Neural cell (in vitro differentiated cells): ENCODE measurements at regions not wholly inside any gene's neighbourhood (a gene's known extent, or its start where the extent isn't known, plus 50 kb on each side); places are given as distances from the start of the nearest gene placed in this dataset.

ENCODE experiments used
- EP300 ChIP-seq: fragments of 450-650 bp; conservative IDR thresholded peaks from 2 replicates; pipeline ENCODE4 v1.6.1; 2014; ENCODE audit warnings: antibody characterized with exemption, mild to moderate bottlenecking, moderate library complexity; ENCODE audit not compliant: poor library complexity, severe bottlenecking
- EZH2 ChIP-seq: fragments of 200-600, 300-800 bp; shearing (Covaris generic), sonication (generic); IDR thresholded peaks from 2 replicates; pipeline ENCODE4 v1.6.1; 2014; ENCODE audit warnings: antibody characterized with exemption, low read length, borderline replicate concordance, mild to moderate bottlenecking; ENCODE audit not compliant: insufficient read depth, poor library complexity, severe bottlenecking
- MXI1 ChIP-seq: fragments of 450-650 bp; conservative IDR thresholded peaks from 2 replicates; pipeline ENCODE4 v1.6.1; 2014; ENCODE audit warnings: antibody characterized with exemption, mild to moderate bottlenecking; ENCODE audit not compliant: poor library complexity, severe bottlenecking
- POLR2AphosphoS5 ChIP-seq: IDR thresholded peaks from 2 replicates; pipeline ENCODE4 v1.6.1; 2012
- RAD21 ChIP-seq: fragments of 450-650 bp; conservative IDR thresholded peaks from 2 replicates; pipeline ENCODE4 v1.6.1; 2014; ENCODE audit warnings: antibody characterized with exemption, mild to moderate bottlenecking, moderate library complexity
- SMC3 ChIP-seq: fragments of 450-650 bp; conservative IDR thresholded peaks from 2 replicates; pipeline ENCODE4 v1.6.1; 2014; ENCODE audit warnings: antibody characterized with exemption, mild to moderate bottlenecking, moderate library complexity; ENCODE audit not compliant: poor library complexity
- TAF1 ChIP-seq: IDR thresholded peaks from 2 replicates; pipeline ENCODE4 v1.6.1; 2012; ENCODE audit warnings: low read depth
- TF ChIP-seq, protein P1 (sequence below): fragments of 450-650 bp; IDR thresholded peaks from 2 replicates; pipeline ENCODE4 v1.5.1; 2014; ENCODE audit warnings: antibody characterized with exemption, mild to moderate bottlenecking, moderate library complexity; ENCODE audit not compliant: poor library complexity, severe bottlenecking
- TF ChIP-seq, protein P2 (sequence below): IDR thresholded peaks from 2 replicates; pipeline ENCODE4 v1.6.1; 2012; ENCODE audit warnings: borderline replicate concordance

DNA sequence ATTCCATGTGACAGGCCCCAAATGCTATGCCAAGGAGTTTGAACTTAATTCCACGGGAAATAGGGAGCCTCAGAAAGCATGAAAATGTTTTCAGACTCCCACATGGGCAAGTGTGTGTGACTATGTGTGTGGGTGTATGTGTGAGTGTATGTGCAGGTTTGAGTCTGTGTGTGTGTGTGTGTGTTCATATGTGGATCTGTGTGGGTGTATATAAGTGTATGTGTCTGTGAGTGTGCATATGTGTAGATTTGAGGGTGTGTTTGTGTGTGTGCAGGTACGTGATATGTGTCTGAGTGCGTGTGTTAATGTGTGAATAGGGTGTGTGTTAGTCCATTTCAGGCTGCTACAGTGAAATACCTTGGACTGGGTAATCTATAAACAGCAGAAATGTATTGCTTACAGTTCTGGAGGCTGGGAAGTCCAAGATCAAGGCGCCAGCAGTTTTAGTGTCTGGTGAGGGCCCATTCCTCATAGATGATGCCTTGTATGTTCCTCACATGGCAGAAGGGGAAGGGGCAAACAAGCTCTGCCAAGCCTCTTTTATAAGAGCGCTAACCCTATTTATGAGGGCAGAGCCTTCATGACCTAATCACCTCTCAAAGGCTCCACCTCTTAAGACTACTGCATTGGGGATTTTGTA lies 181.1 kb upstream of the TAB2 start:
- TF ChIP-seq POLR2AphosphoS5: no peak
- TF ChIP-seq RAD21: no peak
- TF ChIP-seq, protein P1, sequence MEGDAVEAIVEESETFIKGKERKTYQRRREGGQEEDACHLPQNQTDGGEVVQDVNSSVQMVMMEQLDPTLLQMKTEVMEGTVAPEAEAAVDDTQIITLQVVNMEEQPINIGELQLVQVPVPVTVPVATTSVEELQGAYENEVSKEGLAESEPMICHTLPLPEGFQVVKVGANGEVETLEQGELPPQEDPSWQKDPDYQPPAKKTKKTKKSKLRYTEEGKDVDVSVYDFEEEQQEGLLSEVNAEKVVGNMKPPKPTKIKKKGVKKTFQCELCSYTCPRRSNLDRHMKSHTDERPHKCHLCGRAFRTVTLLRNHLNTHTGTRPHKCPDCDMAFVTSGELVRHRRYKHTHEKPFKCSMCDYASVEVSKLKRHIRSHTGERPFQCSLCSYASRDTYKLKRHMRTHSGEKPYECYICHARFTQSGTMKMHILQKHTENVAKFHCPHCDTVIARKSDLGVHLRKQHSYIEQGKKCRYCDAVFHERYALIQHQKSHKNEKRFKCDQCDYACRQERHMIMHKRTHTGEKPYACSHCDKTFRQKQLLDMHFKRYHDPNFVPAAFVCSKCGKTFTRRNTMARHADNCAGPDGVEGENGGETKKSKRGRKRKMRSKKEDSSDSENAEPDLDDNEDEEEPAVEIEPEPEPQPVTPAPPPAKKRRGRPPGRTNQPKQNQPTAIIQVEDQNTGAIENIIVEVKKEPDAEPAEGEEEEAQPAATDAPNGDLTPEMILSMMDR: no peak
- no peak for TF ChIP-seq EZH2
- TF ChIP-seq TAF1: no peak
- no peak for TF ChIP-seq MXI1
- TF ChIP-seq EP300: no peak
- TF ChIP-seq, protein P2, sequence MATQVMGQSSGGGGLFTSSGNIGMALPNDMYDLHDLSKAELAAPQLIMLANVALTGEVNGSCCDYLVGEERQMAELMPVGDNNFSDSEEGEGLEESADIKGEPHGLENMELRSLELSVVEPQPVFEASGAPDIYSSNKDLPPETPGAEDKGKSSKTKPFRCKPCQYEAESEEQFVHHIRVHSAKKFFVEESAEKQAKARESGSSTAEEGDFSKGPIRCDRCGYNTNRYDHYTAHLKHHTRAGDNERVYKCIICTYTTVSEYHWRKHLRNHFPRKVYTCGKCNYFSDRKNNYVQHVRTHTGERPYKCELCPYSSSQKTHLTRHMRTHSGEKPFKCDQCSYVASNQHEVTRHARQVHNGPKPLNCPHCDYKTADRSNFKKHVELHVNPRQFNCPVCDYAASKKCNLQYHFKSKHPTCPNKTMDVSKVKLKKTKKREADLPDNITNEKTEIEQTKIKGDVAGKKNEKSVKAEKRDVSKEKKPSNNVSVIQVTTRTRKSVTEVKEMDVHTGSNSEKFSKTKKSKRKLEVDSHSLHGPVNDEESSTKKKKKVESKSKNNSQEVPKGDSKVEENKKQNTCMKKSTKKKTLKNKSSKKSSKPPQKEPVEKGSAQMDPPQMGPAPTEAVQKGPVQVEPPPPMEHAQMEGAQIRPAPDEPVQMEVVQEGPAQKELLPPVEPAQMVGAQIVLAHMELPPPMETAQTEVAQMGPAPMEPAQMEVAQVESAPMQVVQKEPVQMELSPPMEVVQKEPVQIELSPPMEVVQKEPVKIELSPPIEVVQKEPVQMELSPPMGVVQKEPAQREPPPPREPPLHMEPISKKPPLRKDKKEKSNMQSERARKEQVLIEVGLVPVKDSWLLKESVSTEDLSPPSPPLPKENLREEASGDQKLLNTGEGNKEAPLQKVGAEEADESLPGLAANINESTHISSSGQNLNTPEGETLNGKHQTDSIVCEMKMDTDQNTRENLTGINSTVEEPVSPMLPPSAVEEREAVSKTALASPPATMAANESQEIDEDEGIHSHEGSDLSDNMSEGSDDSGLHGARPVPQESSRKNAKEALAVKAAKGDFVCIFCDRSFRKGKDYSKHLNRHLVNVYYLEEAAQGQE: no peak
- no peak for TF ChIP-seq SMC3
